ENCODE measurements at regions not wholly inside any gene's neighbourhood (a gene's known extent, or its start where the extent isn't known, plus 50 kb on each side); places are given as distances from the start of the nearest gene placed in this dataset.

DNA sequence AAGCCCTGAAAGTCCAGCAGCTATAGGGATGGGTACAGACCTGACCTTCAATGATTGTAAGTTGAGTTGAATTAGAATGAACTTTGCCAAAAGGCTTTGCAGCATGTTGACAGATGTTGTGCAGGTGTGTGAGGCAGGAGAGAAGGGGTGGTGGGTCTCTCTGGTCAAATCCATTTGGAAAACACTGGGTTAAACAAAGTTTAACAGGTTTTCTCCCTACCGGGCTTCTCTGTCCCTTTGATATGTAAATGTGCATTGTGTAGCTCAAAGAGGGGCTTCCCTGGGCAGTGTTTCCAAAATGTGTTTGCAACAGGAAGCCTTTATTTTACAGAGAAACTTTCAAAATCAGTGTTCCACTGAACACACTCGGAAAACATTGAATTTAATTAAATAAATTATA is 72.1 kb upstream of the BRINP1 start:
- DNase-seq = no peak

DNA sequence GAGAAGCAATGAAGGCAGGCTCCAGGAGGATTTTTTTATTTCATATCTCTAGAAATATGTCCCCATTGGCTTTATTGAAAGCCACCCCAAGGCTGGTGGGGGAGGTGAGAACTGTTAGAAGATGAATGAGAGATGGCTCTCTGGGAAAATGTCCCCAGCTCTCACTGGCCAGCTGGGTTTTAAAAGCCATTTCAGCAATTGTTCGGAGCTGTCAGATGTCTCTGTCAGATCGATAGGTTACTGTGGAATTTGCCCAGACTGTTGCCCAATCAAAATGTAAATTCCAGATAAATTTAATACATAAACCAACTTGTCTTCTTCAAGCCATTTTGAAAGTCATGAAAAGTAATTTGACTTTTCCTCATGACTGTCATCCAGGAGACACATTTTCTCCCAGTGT is 67.0 kb upstream of the BRINP1 start:
- DNase-seq = no peak

- no peak for DNase-seq
Observed at GRCh38 chr9:119435076-119435475, 65.8 kb upstream of the BRINP1 start.

- DNase-seq = no peak
Observed at GRCh38 chr9:119432428-119432827, 63.2 kb upstream of the BRINP1 start.

- no peak for DNase-seq
Observed at GRCh38 chr9:119429302-119429701, 60.1 kb upstream of the BRINP1 start.

DNA sequence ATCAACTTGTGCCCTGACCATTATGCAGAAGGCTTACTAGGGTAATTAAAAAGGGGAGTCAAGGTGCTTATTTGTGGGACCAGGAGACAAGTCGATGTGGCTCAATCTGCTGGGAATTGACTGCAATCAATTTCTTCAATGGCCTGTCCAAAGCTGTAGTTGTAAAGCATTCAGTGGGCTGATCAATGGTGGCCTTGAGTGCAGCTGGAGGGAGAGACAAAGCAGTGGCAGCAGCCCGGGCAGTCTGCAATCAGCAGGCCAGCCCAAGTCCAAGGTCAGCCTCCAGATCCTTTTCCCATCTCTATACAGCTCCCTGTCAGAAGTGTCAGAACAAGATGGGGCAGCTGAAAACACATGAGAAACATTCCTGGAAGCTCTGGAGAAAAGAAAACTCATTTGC is 51.0 kb upstream of the BRINP1 start:
- DNase-seq = no peak
